AG09319 (cell line): ENCODE measurements at regions not wholly inside any gene's neighbourhood (a gene's known extent, or its start where the extent isn't known, plus 50 kb on each side); places are given as distances from the start of the nearest gene placed in this dataset.

Experiments used
- DNase-seq: peaks from one replicate; pipeline ENCODE4 v3.0.0-alpha.2; 2010; ENCODE audit warnings: low read depth; ENCODE audit errors: extremely low read depth
- CTCF ChIP-seq: IDR thresholded peaks from 2 replicates; pipeline ENCODE4 v1.5.1; 2011; ENCODE audit warnings: low read depth, mild to moderate bottlenecking, inconsistent platforms, low read length, moderate library complexity

DNA sequence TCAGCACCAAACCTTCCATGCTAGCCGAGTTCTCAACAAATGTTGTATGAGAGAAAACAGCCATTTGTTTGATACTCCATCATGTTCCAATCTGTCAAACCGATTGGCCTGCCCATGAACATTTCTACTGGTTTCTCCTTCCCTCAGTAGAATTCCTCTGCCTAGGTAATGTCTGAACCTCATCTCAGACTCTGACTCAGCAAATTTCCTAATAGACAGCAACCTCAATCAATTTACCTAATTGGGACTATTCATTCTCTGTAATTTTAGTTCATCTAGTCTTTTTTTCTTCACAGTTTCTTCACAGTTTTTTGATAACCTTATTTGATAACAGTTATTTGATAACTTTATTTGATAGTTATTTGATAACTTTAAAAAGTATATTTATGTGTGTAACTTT, 585.1 kb downstream of the DNAJB9 start:
- no peak for TF ChIP-seq CTCF

DNA sequence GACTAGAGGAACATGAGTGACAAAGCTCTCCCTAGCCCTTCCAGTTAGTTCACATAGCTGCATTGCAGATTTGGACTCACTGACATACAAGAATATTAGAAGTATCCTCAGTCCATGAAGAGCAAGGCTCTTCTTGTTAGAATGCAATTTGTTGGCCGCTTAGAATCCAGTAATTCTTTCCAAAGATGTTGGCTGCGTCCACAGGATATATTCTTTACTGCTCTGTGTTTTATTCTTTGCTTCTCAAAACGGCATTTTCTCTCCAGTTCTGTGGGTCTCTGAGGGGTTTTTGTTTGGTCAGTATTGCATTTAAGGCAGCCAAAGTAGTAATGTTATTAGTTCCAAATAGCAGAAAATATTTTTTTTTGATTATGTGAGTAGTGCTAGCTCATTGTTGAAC, 588.6 kb downstream of the DNAJB9 start:
- no peak for TF ChIP-seq CTCF
- DNase-seq, result no peak

More for the DNA sequence above, 585.1 kb downstream of the DNAJB9 start:
- no peak for DNase-seq

- no peak for TF ChIP-seq CTCF
- DNase-seq, result no peak
Measured at GRCh38 chr7:109176661-109177060, 607.0 kb downstream of the DNAJB9 start.

DNA sequence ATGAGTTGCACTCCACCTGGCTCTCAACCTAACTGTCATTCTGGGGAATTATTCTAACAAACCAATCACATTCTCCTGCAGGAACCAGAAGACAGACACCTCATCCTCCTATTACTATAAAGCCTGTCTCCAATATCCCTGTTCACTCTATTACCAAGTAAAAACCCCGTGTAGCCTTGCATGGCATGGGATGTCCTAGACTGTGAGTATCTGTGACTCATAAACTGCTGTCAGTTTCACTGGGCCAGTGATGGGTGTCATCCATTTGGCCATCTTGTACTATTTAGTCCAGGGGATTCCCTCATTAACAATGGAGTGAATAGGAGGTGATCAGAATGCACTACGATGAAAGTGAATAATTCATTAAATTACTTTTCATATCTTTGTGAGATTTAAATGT, 608.7 kb downstream of the DNAJB9 start:
- no peak for TF ChIP-seq CTCF
- DNase-seq, result no peak

GRCh38 chr7:109179601-109180000, 609.9 kb downstream of the DNAJB9 start:
- DNase-seq, result no peak
- no peak for TF ChIP-seq CTCF

GRCh38 chr7:109190766-109191398, 621.2 kb downstream of the DNAJB9 start:
- DNase-seq, result no peak
- TF ChIP-seq CTCF, result no peak

DNA sequence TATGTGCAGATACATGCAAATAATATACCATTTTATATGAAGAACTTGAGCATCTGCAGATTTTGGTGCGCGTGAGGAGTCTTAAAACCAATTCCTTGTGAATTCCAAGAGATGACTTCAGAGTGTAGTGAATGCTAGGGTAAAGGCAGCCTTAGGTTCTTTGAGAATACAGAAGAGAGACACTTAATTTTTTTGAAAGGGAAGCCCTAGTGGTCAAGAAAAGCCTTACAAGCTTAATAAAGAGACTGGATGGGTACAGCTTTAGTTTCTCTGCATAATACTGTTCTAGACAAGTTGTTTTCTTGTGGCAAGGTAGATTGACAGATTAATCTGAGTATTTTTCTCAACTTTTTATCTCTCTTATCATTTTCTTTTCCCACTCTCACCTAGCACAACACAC, 636.5 kb downstream of the DNAJB9 start:
- TF ChIP-seq CTCF, result no peak
- no peak for DNase-seq
